ENCODE measurements at regions not wholly inside any gene's neighbourhood (a gene's known extent, or its start where the extent isn't known, plus 50 kb on each side); places are given as distances from the start of the nearest gene placed in this dataset.

- DNase-seq (ENCODE audit: low spot score), result no peak
- TF ChIP-seq, protein P1, sequence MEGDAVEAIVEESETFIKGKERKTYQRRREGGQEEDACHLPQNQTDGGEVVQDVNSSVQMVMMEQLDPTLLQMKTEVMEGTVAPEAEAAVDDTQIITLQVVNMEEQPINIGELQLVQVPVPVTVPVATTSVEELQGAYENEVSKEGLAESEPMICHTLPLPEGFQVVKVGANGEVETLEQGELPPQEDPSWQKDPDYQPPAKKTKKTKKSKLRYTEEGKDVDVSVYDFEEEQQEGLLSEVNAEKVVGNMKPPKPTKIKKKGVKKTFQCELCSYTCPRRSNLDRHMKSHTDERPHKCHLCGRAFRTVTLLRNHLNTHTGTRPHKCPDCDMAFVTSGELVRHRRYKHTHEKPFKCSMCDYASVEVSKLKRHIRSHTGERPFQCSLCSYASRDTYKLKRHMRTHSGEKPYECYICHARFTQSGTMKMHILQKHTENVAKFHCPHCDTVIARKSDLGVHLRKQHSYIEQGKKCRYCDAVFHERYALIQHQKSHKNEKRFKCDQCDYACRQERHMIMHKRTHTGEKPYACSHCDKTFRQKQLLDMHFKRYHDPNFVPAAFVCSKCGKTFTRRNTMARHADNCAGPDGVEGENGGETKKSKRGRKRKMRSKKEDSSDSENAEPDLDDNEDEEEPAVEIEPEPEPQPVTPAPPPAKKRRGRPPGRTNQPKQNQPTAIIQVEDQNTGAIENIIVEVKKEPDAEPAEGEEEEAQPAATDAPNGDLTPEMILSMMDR (IDR thresholded peaks at IDR 0.05), result no peak
- no peak for ATAC-seq (ENCODE audit: low FRiP score)
Observed at GRCh38 chr22:48248901-48249455, 1486.5 kb downstream of the TBC1D22A start.

- ATAC-seq (ENCODE audit: low FRiP score) (no peak), DNase-seq (ENCODE audit: low spot score) (no peak)
Observed at GRCh38 chr22:48247829-48248228, 1485.4 kb downstream of the TBC1D22A start.

GRCh38 chr22:48245196-48245485 lies 1482.7 kb downstream of the TBC1D22A start:
- ATAC-seq (ENCODE audit: low FRiP score), result no peak
- no peak for DNase-seq (ENCODE audit: low spot score)
- TF ChIP-seq, protein P1 (IDR thresholded peaks at IDR 0.05), result no peak

More at GRCh38 chr22:48247829-48248228, 1485.4 kb downstream of the TBC1D22A start:
- TF ChIP-seq, protein P1 (IDR thresholded peaks at IDR 0.05), result no peak

DNA sequence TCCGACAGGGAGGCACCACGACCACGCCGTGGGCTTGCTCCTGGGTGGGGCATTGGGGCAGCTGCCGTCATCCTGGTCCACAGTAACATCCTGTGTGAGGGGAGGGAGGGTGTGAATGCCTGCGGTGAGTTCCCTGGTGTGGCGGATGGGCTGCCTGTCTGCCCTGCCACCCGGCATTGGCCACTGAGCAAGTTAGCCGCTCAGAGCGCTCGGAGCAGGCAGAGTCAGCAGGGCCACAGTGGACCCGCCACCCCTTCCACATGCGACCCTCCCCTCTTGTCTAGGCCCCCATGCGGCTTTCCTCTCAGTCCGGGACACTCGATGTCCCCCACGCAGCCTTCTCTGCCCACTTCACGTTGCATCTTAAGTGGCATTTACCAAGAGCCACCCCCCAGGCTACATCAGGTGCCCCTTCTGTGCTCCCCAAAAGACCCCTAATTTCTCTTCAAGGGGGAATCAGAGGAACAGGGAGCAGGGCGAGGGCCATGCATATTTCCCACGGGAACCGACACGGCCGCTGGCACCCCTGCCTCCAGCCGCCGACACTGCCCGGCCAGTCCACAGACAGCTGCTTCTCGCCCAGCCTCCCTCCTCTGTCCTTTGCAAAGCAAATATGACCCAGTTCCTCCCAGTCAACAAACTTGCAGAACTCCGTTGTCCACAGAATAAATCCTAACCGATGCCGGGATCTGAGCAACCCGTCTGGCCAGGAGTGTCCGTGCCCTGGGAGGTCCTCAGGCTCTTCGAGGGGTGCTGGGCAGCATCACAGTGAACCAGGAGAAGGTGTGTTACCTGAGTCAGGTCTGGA lies 1482.1 kb downstream of the TBC1D22A start:
- DNase-seq (ENCODE audit: low spot score), result no peak
- no peak for ATAC-seq (ENCODE audit: low FRiP score)
- TF ChIP-seq, protein P1 (IDR thresholded peaks at IDR 0.05), result no peak

GRCh38 chr22:48242461-48242864 lies 1480.0 kb downstream of the TBC1D22A start:
- ATAC-seq (ENCODE audit: low FRiP score) (no peak), DNase-seq (ENCODE audit: low spot score) (no peak)
- TF ChIP-seq, protein P1 (IDR thresholded peaks at IDR 0.05), result no peak

DNA sequence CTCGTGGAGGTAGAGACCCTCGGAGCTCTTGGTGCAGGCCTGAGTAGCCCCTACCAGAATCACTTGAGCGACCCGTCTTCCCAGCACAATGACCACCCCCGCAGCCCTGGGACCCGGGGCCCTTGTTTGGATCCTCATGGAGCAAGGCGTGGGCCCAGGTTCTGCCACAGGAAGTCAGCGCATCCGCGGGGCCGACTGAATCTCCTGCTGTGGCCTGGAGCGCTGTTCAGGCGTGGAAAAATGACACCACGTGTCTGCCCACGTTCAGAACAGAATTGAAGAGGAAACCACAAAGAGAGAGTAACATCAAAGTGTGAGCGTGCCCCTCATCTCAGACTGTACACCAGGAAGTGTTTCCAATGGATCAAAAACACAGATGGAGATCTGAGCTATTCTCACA lies 1479.2 kb downstream of the TBC1D22A start:
- TF ChIP-seq, protein P1 (IDR thresholded peaks at IDR 0.05), result no peak
- ATAC-seq (ENCODE audit: low FRiP score) (no peak), DNase-seq (ENCODE audit: low spot score) (no peak)

- DNase-seq (ENCODE audit: low spot score) (no peak), ATAC-seq (ENCODE audit: low FRiP score) (no peak)
- TF ChIP-seq, protein P1 (IDR thresholded peaks at IDR 0.05), result no peak
Observed at GRCh38 chr22:48240935-48241230, 1478.4 kb downstream of the TBC1D22A start.

Data from omental fat pad (tissue), 3 donors.